HUDEP-2 (cell line): ENCODE measurements at regions not wholly inside any gene's neighbourhood (a gene's known extent, or its start where the extent isn't known, plus 50 kb on each side); places are given as distances from the start of the nearest gene placed in this dataset.

Experiments
- DNase-seq, 76 experiments: peaks; one replicate each; lab custom pipeline; 2025; ENCODE audit not compliant: unreplicated experiment in 76 of 76; lab: John Stamatoyannopoulos, UW

GRCh38 chr5:143569722-143570567 is 166.5 kb upstream of the NR3C1 start:
- DNase-seq, result no peak

GRCh38 chr5:143569213-143569701 is 165.8 kb upstream of the NR3C1 start:
- no peak for DNase-seq

DNA sequence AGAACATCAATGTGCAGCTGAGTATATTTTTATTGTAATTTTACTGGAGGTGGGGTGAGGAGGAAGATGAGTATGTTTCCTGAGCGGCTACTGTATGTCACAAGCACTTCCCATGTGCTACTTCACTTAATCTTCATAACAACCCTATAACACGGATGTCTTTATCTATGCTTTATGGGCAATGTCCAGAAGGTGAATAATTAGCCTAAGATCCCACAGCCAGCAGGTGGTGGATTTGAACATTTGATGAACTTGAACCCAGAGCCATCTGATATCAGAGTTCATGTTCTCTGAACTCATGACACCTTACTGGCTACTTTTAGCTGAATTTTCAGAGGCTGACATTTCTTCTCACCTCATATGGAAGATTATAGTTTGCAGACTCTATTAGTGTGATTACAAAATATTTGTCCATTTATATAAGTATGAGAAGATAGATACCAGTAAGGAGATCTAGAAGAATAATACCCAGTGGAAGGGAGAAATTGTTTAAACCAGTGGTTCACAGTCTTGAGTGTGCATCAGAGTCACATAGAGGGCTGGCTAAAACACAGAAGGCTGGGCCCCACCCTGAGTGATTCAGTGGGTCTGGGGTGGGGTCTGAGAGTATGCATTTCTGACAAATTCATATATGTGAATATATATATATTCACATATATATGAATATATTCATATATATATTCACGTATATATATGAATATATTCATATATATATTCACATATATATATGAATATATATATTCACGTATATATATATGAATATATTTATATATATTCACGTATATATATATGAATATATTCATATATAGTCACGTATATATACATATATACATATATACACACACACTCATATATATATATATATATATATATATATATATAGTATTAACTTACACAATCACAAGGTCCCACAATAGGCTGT is 164.4 kb upstream of the NR3C1 start:
- DNase-seq, result no peak

DNA sequence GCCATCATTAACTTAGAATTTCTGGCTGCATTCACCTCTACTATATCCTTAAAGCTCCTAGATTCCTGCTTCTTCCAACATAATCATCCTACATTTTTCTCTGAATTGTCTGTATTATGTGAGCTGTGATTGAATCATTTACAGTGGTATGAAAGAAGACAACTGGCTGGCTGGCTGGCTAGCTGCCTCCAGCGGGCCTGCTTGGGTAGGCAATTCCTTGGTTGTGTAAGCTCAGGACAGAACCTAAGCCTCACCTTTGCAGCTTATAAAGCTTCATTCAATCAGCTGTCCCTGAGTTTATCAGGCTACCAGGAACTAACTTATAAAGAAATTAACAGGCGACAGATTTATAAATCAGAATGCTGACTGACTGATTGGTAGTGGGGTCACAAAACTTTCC is 162.7 kb upstream of the NR3C1 start:
- DNase-seq, result no peak

DNA sequence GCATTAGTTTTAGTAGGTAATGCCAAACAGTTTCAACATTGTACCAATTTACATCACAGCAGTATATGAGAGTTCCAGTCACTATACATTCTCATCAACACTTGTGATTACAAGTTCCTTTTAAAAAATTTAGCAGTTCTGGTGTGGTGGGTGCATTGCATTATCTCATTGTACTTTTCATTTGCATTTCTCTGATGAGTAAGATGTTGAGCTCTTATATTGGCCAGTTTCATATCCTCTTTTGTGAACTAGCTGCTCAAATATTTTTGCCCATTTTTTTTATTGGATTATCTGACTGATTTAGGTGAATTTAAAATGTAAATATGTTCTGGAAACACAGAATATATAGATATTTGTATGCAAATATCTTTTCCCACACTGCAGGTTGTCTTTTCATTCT is 160.9 kb upstream of the NR3C1 start:
- DNase-seq, result no peak

DNA sequence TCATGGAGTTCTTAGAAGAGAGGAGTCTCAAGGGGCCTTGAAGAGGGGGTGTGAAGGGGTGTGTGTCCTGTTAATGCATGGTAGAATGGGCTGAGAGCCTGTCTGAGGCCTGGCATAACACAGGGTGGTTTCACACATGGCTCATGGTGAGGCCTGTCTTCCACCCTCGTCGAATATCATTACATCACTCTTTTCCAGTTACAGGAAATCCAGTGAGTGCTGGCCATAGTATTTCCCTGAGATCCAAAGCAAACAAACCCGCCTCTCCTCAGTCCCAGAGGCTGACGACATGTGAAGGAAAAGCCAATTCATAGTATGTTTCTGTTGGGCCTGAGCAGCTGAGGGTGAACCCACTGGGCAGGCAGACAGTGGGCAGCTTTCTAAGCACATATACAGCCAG is 159.4 kb upstream of the NR3C1 start:
- DNase-seq, result no peak

DNA sequence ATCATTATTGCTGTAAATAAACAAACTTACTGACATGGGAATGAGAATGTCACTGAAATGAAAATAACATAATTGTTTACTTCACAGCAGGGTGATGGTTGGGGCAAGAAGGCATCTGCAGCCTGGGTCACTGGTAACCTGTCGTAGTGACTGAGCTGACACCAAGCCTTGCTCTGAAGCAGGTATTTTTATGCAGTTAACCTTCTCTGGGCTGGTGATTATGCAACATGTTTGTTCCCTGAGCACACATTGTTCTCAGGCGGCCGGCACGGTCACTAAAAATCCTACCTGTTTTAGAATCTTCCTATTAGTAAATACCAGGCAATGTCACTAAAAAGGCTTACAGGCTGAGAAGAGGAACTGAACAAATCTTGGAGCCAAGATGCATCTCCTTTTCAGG is 157.7 kb upstream of the NR3C1 start:
- no peak for DNase-seq

DNA sequence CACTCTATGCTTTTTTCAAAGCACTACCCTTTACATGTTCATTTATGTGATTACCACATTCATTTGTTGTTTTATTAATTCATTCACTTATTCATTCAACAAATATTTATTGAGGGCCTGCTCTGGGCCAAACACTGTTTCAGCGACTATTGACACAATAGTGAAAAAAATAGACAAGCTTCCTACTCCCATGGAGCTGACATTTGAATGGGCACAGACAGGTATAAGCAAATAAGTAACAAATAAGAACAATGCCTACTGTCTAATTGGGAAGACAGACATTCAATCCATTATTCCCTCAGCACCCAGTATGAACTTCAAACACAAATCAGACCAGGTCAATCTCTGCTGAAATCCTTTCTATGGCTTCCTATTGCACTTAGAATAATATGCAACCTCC is 156.9 kb upstream of the NR3C1 start:
- DNase-seq, result no peak

- no peak for DNase-seq
Measured at GRCh38 chr5:143559586-143560109, 156.2 kb upstream of the NR3C1 start.

- no peak for DNase-seq
Measured at GRCh38 chr5:143558048-143558447, 154.6 kb upstream of the NR3C1 start.

DNA sequence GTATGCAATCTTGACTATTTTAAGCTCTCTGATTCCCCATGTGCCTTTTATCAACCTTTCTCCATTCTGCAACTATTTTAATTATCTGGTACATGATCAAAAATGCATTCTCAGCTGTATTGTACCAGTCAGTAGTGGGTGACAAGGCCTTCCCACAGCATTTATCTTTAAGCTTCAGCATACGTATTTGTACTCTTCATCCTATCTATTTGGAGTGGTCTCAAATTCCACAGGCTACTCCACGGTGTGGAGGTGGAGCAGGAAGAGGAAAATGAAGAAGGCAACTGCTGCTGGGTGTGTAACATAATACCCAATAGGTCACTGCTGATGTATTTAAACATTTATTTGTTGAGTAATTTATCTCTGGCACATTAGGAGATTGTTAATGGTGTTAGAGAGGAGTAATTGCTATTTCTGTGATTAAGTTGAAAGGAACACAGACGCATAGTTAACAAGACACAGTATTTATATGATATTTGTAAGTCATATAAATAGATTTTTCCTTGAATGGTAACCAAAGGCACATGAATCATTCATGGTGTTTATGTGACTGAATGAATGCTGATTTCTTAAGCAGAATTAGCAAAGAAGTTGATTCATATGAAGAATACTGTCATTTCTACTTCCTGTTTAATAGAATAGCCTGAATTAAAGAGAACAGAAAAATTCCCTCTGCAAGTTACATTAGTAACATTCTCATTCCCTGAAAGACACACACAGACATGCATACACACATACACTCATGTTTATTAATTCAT is 153.8 kb upstream of the NR3C1 start:
- DNase-seq, result no peak

DNA sequence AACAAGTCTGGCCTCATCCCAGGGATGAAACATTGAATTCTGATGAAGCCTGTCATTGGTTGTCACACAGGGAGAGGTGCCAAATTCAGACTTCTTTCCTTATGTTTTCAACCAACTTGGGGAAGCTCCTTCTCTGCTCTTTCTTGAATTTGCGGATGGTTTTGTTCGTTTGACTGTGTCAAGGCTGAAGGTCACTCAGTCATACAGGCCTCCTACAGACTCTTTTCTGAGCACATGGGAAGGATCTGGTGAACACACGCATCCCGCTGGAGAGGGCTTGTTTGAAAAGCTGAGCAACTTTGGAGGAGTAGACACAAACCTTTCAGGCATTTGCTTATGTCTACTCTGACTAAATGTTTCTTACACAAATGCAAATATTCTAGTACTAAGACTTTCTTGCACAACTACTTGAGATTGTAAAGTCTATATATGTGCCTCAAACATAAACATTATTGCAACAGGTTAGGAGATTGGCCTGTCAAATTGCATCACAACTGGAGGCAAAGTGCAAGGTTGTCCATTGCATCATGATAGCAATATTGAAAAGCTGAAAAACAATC is 151.5 kb upstream of the NR3C1 start:
- DNase-seq, result no peak

DNA sequence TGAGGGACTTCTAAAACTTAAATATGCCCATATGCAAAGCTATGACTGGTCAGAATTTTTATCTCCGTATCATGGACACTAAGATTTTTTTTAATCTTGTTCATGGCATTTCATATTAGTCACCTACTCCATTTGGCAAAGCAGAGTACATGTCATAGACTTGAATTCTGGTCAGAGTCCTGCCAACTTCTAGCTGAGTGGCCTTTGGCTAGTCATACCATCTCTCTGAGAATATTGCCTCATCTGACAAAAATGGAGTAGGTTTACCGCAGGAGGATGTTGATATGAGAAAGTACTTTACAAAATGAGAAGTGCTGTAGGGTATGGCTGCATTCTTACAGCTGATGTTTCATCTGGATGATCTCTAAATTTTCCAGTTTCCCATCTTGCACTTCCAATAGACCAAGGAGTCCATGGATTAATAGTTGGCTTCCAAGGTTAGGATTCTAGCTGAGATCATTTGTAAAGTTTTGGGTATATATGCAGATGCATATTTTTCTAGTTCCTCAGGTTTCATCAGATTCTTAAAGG is 150.8 kb upstream of the NR3C1 start:
- no peak for DNase-seq

GRCh38 chr5:143552680-143553079 is 149.2 kb upstream of the NR3C1 start:
- DNase-seq, result no peak

- no peak for DNase-seq
Measured at GRCh38 chr5:143551820-143552251, 148.3 kb upstream of the NR3C1 start.

DNA sequence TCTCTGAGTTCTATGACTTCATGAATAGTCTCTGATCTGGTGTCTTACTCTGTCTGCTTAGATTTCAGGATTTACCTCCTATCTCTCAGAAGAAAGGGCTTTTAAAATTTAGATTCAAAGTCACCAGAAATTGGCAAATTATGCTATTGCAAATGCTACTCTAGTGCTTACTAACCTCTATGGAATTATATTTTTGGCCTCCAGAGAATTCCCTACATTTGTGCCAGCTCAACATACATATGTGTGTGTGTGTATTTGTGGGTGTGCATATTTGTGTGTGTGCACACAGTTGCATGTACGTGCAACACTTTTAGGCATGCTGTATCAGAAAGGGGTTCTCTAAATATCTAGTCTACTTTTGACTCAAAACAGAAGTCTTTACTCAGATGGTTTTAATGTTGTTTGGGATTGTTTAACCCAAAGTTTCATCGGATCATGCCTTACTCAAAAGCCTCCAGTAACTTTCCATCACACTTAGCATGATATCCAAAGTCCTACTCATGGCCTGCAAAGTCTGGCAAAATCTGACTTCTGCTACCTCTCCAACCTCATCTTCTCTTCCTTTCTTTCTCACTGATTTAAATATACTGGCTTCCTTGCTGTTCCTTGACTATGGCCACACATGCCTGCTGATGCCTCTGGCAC is 147.6 kb upstream of the NR3C1 start:
- no peak for DNase-seq

- DNase-seq, result no peak
Measured at GRCh38 chr5:143547342-143547741, 143.9 kb upstream of the NR3C1 start.

DNA sequence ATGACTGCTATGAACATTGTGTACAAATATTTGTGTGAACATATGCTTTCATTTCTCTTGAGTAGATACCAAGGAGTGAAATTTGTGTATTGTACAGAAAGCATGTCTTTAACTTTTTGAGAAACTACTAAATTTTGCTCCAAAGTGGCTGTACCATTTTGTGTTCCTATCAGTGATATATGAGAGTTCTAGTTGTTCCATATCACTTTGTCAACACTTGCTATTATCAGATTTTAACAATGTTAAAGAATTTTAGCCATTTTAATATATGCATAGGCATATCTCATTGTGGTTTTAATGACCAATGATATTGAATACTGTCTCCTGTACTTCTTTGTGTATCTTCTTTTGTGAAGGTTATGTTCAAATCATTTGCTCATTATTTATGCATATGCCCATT is 142.9 kb upstream of the NR3C1 start:
- no peak for DNase-seq

DNA sequence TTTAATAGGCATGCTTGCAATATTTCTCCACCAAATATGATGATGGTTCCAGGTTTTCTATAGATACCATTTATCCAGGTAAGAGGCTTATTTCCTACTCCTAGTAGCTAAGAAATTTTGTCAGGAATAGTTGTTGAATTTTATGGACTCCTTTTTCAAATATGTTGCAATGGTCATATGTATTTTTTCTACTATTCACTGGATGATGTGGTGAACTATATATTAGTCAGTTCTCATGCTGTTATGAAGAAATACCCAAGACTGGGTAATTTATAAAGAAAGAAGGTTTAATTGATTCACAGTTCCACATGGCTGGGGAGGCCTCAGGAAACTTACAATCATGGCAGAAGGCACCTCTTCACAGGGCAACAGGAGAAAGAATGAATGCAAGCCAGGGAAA is 141.1 kb upstream of the NR3C1 start:
- DNase-seq, result no peak
